ENCODE measurements at regions not wholly inside any gene's neighbourhood (a gene's known extent, or its start where the extent isn't known, plus 50 kb on each side); places are given as distances from the start of the nearest gene placed in this dataset.

DNA sequence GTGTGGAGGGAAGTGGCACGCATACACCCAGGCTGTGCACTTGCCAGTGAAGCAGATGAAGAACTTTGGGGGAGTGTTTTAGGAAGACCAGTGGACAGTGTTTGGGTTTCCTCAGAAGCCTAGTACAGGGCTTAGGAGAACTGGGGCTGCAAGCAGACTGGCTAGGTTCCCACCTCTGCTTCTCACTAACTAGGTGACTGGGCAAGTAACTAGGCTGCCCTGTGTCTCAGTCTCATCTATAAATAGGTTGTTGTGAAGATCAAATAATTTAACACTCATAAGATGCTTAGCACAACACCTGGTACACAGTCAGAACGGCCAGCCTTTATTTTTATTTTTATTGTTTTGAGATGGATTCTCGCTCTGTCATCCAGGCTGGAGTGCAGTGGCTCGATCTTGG, 312.1 kb downstream of the CDH26 start:
- no peak for TF ChIP-seq TAF1 (IDR thresholded peaks at IDR 0.05; ENCODE audit: low read depth, low read length)
- no peak for TF ChIP-seq POLR2AphosphoS5 (IDR thresholded peaks at IDR 0.05; ENCODE audit: low read depth, low read length)

Data from GM12891 (cell line).